ENCODE measurements at regions not wholly inside any gene's neighbourhood (a gene's known extent, or its start where the extent isn't known, plus 50 kb on each side); places are given as distances from the start of the nearest gene placed in this dataset.
"Not testable (repeated sequence)": the region's sequence is repeated elsewhere in the genome, so short reads cannot be mapped to it uniquely, and the experiment has no call there.

GRCh38 chr13:87952377-87952776 is 281.2 kb downstream of the SLITRK5 start:
- DNase-seq: no peak
- in situ Hi-C loops (cut with HindIII; ENCODE audit: low pct_ligation_motif_present, low pct_unique_long_range_greater_than_20kb, low sequenced_read_pairs): no loop called here

GRCh38 chr13:87953381-87953780 is 282.2 kb downstream of the SLITRK5 start:
- no peak for DNase-seq
- in situ Hi-C loops (cut with HindIII; ENCODE audit: low pct_ligation_motif_present, low pct_unique_long_range_greater_than_20kb, low sequenced_read_pairs): no loop called here

- DNase-seq: no peak
- in situ Hi-C loops (cut with HindIII; ENCODE audit: low pct_ligation_motif_present, low pct_unique_long_range_greater_than_20kb, low sequenced_read_pairs): no loop called here
Observed at GRCh38 chr13:87954091-87954490, 282.9 kb downstream of the SLITRK5 start.

GRCh38 chr13:87961546-87961945 is 290.4 kb downstream of the SLITRK5 start:
- DNase-seq: no peak
- in situ Hi-C loops (cut with HindIII; ENCODE audit: low pct_ligation_motif_present, low pct_unique_long_range_greater_than_20kb, low sequenced_read_pairs): no loop called here

GRCh38 chr13:87972568-87972967 is 301.4 kb downstream of the SLITRK5 start:
- no peak for DNase-seq
- in situ Hi-C loops (cut with HindIII; ENCODE audit: low pct_ligation_motif_present, low pct_unique_long_range_greater_than_20kb, low sequenced_read_pairs): no loop called here

- in situ Hi-C loops (cut with HindIII; ENCODE audit: low pct_ligation_motif_present, low pct_unique_long_range_greater_than_20kb, low sequenced_read_pairs): no loop called here
- DNase-seq: no peak
Observed at GRCh38 chr13:87975035-87975434, 303.9 kb downstream of the SLITRK5 start.

- in situ Hi-C loops (cut with HindIII; ENCODE audit: low pct_ligation_motif_present, low pct_unique_long_range_greater_than_20kb, low sequenced_read_pairs); DNase-seq: not testable (repeated sequence)
Observed at GRCh38 chr13:87976650-87977049, 305.5 kb downstream of the SLITRK5 start.

- no peak for DNase-seq
- in situ Hi-C loops (cut with HindIII; ENCODE audit: low pct_ligation_motif_present, low pct_unique_long_range_greater_than_20kb, low sequenced_read_pairs): no loop called here
Observed at GRCh38 chr13:87981416-87981815, 310.2 kb downstream of the SLITRK5 start.

GRCh38 chr13:87982400-87982799 is 311.2 kb downstream of the SLITRK5 start:
- no peak for DNase-seq
- in situ Hi-C loops (cut with HindIII; ENCODE audit: low pct_ligation_motif_present, low pct_unique_long_range_greater_than_20kb, low sequenced_read_pairs): no loop called here

- DNase-seq: no peak
- in situ Hi-C loops (cut with HindIII; ENCODE audit: low pct_ligation_motif_present, low pct_unique_long_range_greater_than_20kb, low sequenced_read_pairs): no loop called here
Observed at GRCh38 chr13:87986639-87987250, 315.6 kb downstream of the SLITRK5 start.

- DNase-seq: no peak
- in situ Hi-C loops (cut with HindIII; ENCODE audit: low pct_ligation_motif_present, low pct_unique_long_range_greater_than_20kb, low sequenced_read_pairs): no loop called here
Observed at GRCh38 chr13:87998081-87998480, 326.9 kb downstream of the SLITRK5 start.

- DNase-seq: peak; percentile 61
Observed at GRCh38 chr13:87999240-87999700, 328.1 kb downstream of the SLITRK5 start.

GRCh38 chr13:87999788-88000187 is 328.6 kb downstream of the SLITRK5 start:
- in situ Hi-C loops (cut with HindIII; ENCODE audit: low pct_ligation_motif_present, low pct_unique_long_range_greater_than_20kb, low sequenced_read_pairs): no loop called here
- peak; percentile 29 for DNase-seq

More at GRCh38 chr13:87999240-87999700, 328.1 kb downstream of the SLITRK5 start:
- in situ Hi-C loops (cut with HindIII; ENCODE audit: low pct_ligation_motif_present, low pct_unique_long_range_greater_than_20kb, low sequenced_read_pairs): no loop called here

GRCh38 chr13:88000239-88000638 is 329.1 kb downstream of the SLITRK5 start:
- in situ Hi-C loops (cut with HindIII; ENCODE audit: low pct_ligation_motif_present, low pct_unique_long_range_greater_than_20kb, low sequenced_read_pairs): no loop called here
- peak; percentile 11 for DNase-seq

- DNase-seq: no peak
- in situ Hi-C loops (cut with HindIII; ENCODE audit: low pct_ligation_motif_present, low pct_unique_long_range_greater_than_20kb, low sequenced_read_pairs): no loop called here
Observed at GRCh38 chr13:88000787-88001186, 329.6 kb downstream of the SLITRK5 start.

GRCh38 chr13:88005188-88005587 is 334.0 kb downstream of the SLITRK5 start:
- in situ Hi-C loops (cut with HindIII; ENCODE audit: low pct_ligation_motif_present, low pct_unique_long_range_greater_than_20kb, low sequenced_read_pairs): no loop called here
- no peak for DNase-seq

- in situ Hi-C loops (cut with HindIII; ENCODE audit: low pct_ligation_motif_present, low pct_unique_long_range_greater_than_20kb, low sequenced_read_pairs): no loop called here
- DNase-seq: no peak
Observed at GRCh38 chr13:88014527-88014926, 343.4 kb downstream of the SLITRK5 start.

- in situ Hi-C loops (cut with HindIII; ENCODE audit: low pct_ligation_motif_present, low pct_unique_long_range_greater_than_20kb, low sequenced_read_pairs): no loop called here
Observed at GRCh38 chr13:88022431-88023208, 351.4 kb downstream of the SLITRK5 start.

GRCh38 chr13:88026241-88026640 is 355.1 kb downstream of the SLITRK5 start:
- in situ Hi-C loops (cut with HindIII; ENCODE audit: low pct_ligation_motif_present, low pct_unique_long_range_greater_than_20kb, low sequenced_read_pairs): no loop called here
- DNase-seq: no peak

More at GRCh38 chr13:88022431-88023208, 351.4 kb downstream of the SLITRK5 start:
- DNase-seq: no peak
